ENCODE measurements at regions not wholly inside any gene's neighbourhood (a gene's known extent, or its start where the extent isn't known, plus 50 kb on each side); places are given as distances from the start of the nearest gene placed in this dataset.

GRCh38 chr19:29096896-29097295, 116.1 kb downstream of the UQCRFS1 start:
- Histone ChIP-seq H3K4me1 (no peaks in the 10 kb centered on the region), H3K36me3 (no peaks in the 10 kb centered on the region), H3K27me3 (no peaks in the 10 kb centered on the region), H3K27ac (no peak overlapping the region), H3K9ac (ENCODE audit: low read depth in 2 of 2, low read length in 2 of 2) (no peak overlapping the region), H3K4me3 (no peak overlapping the region), H3K9me3 (no peaks in the 10 kb centered on the region)
- no peak for DNase-seq
- TF ChIP-seq CTCF (IDR thresholded peaks at IDR 0.05) = no peak
- intact Hi-C loops (cut with DNase I) = no loop called here

- intact Hi-C loops (cut with DNase I) = no loop called here
- Histone ChIP-seq H3K4me1 (no peaks in the 10 kb centered on the region), H3K36me3 (no peaks in the 10 kb centered on the region), H3K27me3 (no peaks in the 10 kb centered on the region), H3K27ac (no peak overlapping the region), H3K9me3 (no peaks in the 10 kb centered on the region), H3K4me3 (no peak overlapping the region), H3K9ac (ENCODE audit: low read depth in 2 of 2, low read length in 2 of 2) (no peak overlapping the region)
- DNase-seq = no peak
- TF ChIP-seq CTCF (IDR thresholded peaks at IDR 0.05) = no peak
These were observed 119.4 kb downstream of the UQCRFS1 start for GRCh38 chr19:29093553-29093908.

GRCh38 chr19:29092712-29093552, 120.0 kb downstream of the UQCRFS1 start:
- Histone ChIP-seq H3K4me1 (no peaks in the 10 kb centered on the region), H3K9ac (ENCODE audit: low read depth in 2 of 2, low read length in 2 of 2) (no peak overlapping the region), H3K36me3 (no peaks in the 10 kb centered on the region), H3K27ac (no peak overlapping the region), H3K9me3 (no peaks in the 10 kb centered on the region), H3K4me3 (no peak overlapping the region), H3K27me3 (no peaks in the 10 kb centered on the region)
- no peak for TF ChIP-seq CTCF (IDR thresholded peaks at IDR 0.05)
- intact Hi-C loops (cut with DNase I) = no loop called here
- no peak for DNase-seq

- no peak for DNase-seq
- H3K4me3 ChIP-seq = no peak overlapping the region
- H3K4me1 ChIP-seq = no peaks in the 10 kb centered on the region
- intact Hi-C loops (cut with DNase I) = no loop called here
- no peak overlapping the region for H3K27ac ChIP-seq
- TF ChIP-seq CTCF (IDR thresholded peaks at IDR 0.05) = no peak
- no peak overlapping the region for H3K9ac ChIP-seq (ENCODE audit: low read depth in 2 of 2, low read length in 2 of 2)
- H3K9me3 ChIP-seq = no peaks in the 10 kb centered on the region
- H3K36me3 ChIP-seq = no peaks in the 10 kb centered on the region
- no peaks in the 10 kb centered on the region for H3K27me3 ChIP-seq
These were observed 122.0 kb downstream of the UQCRFS1 start for GRCh38 chr19:29090783-29091526.

- intact Hi-C loops (cut with DNase I) = no loop called here
- no peak overlapping the region for H3K4me3 ChIP-seq
- H3K36me3 ChIP-seq = no peaks in the 10 kb centered on the region
- H3K4me1 ChIP-seq = no peaks in the 10 kb centered on the region
- H3K9ac ChIP-seq (ENCODE audit: low read depth in 2 of 2, low read length in 2 of 2) = no peak overlapping the region
- no peak overlapping the region for H3K27ac ChIP-seq
- H3K9me3 ChIP-seq = no peaks in the 10 kb centered on the region
- TF ChIP-seq CTCF (IDR thresholded peaks at IDR 0.05) = no peak
- no peak for DNase-seq
- H3K27me3 ChIP-seq = no peaks in the 10 kb centered on the region
These were observed 123.6 kb downstream of the UQCRFS1 start for GRCh38 chr19:29089315-29089870.
